AG04450 (cell line): ENCODE measurements at regions not wholly inside any gene's neighbourhood (a gene's known extent, or its start where the extent isn't known, plus 50 kb on each side); places are given as distances from the start of the nearest gene placed in this dataset. TPM values are rescaled to one million over a fixed set of nuclear protein-coding genes. Genes with fewer than 3 reads are reported as not detected.

Experiments
- small RNA-seq: library from RNA; depleted of rRNA; stranded (forward); fragments of <200 nt; gene quantifications from one replicate; pipeline ENCODE3, GENCODE V24; 2012; ENCODE audit warnings: low read depth; ENCODE audit not compliant: insufficient read length

Small RNAs in the stretch of these regions (small RNA-seq; reads per million reads assigned to genes)
- gene MTND5P4 = not detected
- gene SNORA75B = not detected
